PC-9 (cell line): ENCODE measurements at regions not wholly inside any gene's neighbourhood (a gene's known extent, or its start where the extent isn't known, plus 50 kb on each side); places are given as distances from the start of the nearest gene placed in this dataset.

Experiments used
- BruUV-seq: library from RNA; stranded (reverse); fragments of 400-500 nt; replicated peaks from 2 replicates; lab custom pipeline; 2021; lab: Mats Ljungman, UMichigan
- CTCF ChIA-PET: fragments of 300-600 bp; sonication (Branson Sonifier 250); formaldehyde crosslinking; loops from one replicate; lab custom pipeline; 2022; ENCODE audit warnings: antibody characterized with exemption; lab: Charles Lee
- POLR2A ChIA-PET: fragments of 300-600 bp; sonication (Branson Sonifier 250); formaldehyde crosslinking; loops from one replicate; lab custom pipeline; 2022; ENCODE audit warnings: antibody characterized with exemption; ENCODE audit not compliant: unreplicated experiment; lab: Charles Lee
- DNase-seq, 2 experiments: peaks; one replicate each; pipeline versions ENCODE4 v3.0.0 to v3.0.0-alpha.2; 2015 to 2022; ENCODE audit warnings: mixed read lengths in 1 of 2
- H2AFZ ChIP-seq: fragments of 200-600 bp; sonication (generic); 2 replicates; pipeline ENCODE4 v1.8.1; 2017; ENCODE audit warnings: antibody characterized with exemption
- H3F3A ChIP-seq: fragments of 200-600 bp; sonication (generic); 2 replicates; pipeline ENCODE4 v1.8.1; 2017; ENCODE audit warnings: antibody characterized with exemption, mild to moderate bottlenecking, low read depth; ENCODE audit not compliant: insufficient read depth
- H3K27ac ChIP-seq: fragments of 200-600 bp; sonication (generic); 2 replicates; pipeline ENCODE4 v1.6.1; 2016; ENCODE audit warnings: mixed run types
- H3K27me3 ChIP-seq: fragments of 200-600 bp; sonication (generic); 2 replicates; pipeline ENCODE4 v1.6.1; 2016; ENCODE audit warnings: low read depth, mixed run types; ENCODE audit not compliant: insufficient read depth
- H3K36me3 ChIP-seq: fragments of 200-600 bp; sonication (generic); 2 replicates; pipeline ENCODE4 v1.6.1; 2016; ENCODE audit warnings: low read depth, mixed run types
- H3K4me1 ChIP-seq: fragments of 200-600 bp; sonication (generic); replicated peaks from 2 replicates; pipeline ENCODE4 v1.6.1; 2016; ENCODE audit warnings: mixed run types; ENCODE audit not compliant: insufficient read depth
- H3K4me2 ChIP-seq: fragments of 200-600 bp; sonication (generic); 2 replicates; pipeline ENCODE4 v1.6.1; 2017; ENCODE audit warnings: mixed run types
- H3K4me3 ChIP-seq: fragments of 200-600 bp; sonication (generic); 2 replicates; pipeline ENCODE4 v1.6.1; 2016; ENCODE audit warnings: mixed run types
- H3K79me2 ChIP-seq: fragments of 200-600 bp; sonication (generic); 2 replicates; pipeline ENCODE4 v1.6.1; 2017; ENCODE audit warnings: low read depth, mixed run types
- H3K9me2 ChIP-seq: fragments of 200-600 bp; sonication (generic); 2 replicates; pipeline ENCODE4 v1.8.1; 2017; ENCODE audit warnings: mild to moderate bottlenecking; ENCODE audit not compliant: insufficient read depth
- H3K9me3 ChIP-seq: fragments of 200-600 bp; sonication (generic); 2 replicates; pipeline ENCODE4 v1.8.1; 2016; ENCODE audit warnings: low read depth; ENCODE audit not compliant: insufficient read depth
- H4K20me1 ChIP-seq: fragments of 200-600 bp; sonication (generic); 2 replicates; pipeline ENCODE4 v1.8.1; 2017; ENCODE audit not compliant: insufficient read depth
- CTCF ChIP-seq: fragments of 200-600 bp; sonication (generic); conservative IDR thresholded peaks from 2 replicates; pipeline ENCODE4 v1.6.1; 2017; ENCODE audit warnings: mixed run types, antibody characterized with exemption, mild to moderate bottlenecking, moderate library complexity
- EZH2 ChIP-seq: fragments of 200-600 bp; sonication (generic); IDR thresholded peaks from 2 replicates; pipeline ENCODE4 v1.8.0; 2017; ENCODE audit warnings: antibody characterized with exemption, low read depth
- intact Hi-C: fragments of 100-400 bp; cut with micrococcal nuclease; formaldehyde crosslinking; loops from one replicate; pipeline ENCODE4 v1.10.0; 2022; ENCODE audit not compliant: unreplicated experiment

GRCh38 chr10:131816941-131817700 lies 83.7 kb upstream of the PPP2R2D start:
- CTCF ChIA-PET, result no interaction called here
- Histone ChIP-seq H3K9me3 (no peaks in the 10 kb centered on the region), H3F3A (no peaks in the 10 kb centered on the region), H3K79me2 (no peaks in the 10 kb centered on the region), H3K4me3 (no peak overlapping the region), H3K27me3 (peaks cover 79% of the 10 kb centered on the region), H3K4me2 (no peak overlapping the region), H3K27ac (no peak overlapping the region), H3K4me1 (no peaks in the 10 kb centered on the region), H3K36me3 (no peaks in the 10 kb centered on the region), H2AFZ (no peak overlapping the region), H4K20me1 (no peaks in the 10 kb centered on the region), H3K9me2 (no peaks in the 10 kb centered on the region)
- no TSS peak for BruUV-seq
- TF ChIP-seq EZH2 (no peak), CTCF (no peak)
- intact Hi-C loops, result no loop called here
- POLR2A ChIA-PET, result no interaction called here
- DNase-seq, result no peak

- DNase-seq, result no peak
- CTCF ChIA-PET, result no interaction called here
- H3F3A ChIP-seq, result no peaks in the 10 kb centered on the region
- no peaks in the 10 kb centered on the region for H3K4me1 ChIP-seq
- H3K9me2 ChIP-seq, result no peaks in the 10 kb centered on the region
- POLR2A ChIA-PET, result no interaction called here
- no peak overlapping the region for H3K4me2 ChIP-seq
- H3K36me3 ChIP-seq, result no peaks in the 10 kb centered on the region
- H3K27me3 ChIP-seq, result peaks cover 72% of the 10 kb centered on the region
- no peak overlapping the region for H3K27ac ChIP-seq
- no peak overlapping the region for H3K4me3 ChIP-seq
- intact Hi-C loops, result no loop called here
- H3K9me3 ChIP-seq, result no peaks in the 10 kb centered on the region
- H4K20me1 ChIP-seq, result no peaks in the 10 kb centered on the region
- no peak for TF ChIP-seq CTCF
- no peak for TF ChIP-seq EZH2
- H3K79me2 ChIP-seq, result no peaks in the 10 kb centered on the region
- no TSS peak for BruUV-seq
- H2AFZ ChIP-seq, result no peak overlapping the region
These were observed 82.8 kb upstream of the PPP2R2D start for GRCh38 chr10:131817866-131818509.

- no TSS peak for BruUV-seq
- Histone ChIP-seq H3K27me3 (peaks cover 66% of the 10 kb centered on the region), H3K79me2 (no peaks in the 10 kb centered on the region), H4K20me1 (no peaks in the 10 kb centered on the region), H3K4me1 (no peaks in the 10 kb centered on the region), H3K36me3 (no peaks in the 10 kb centered on the region), H3K9me2 (no peaks in the 10 kb centered on the region), H2AFZ (no peak overlapping the region), H3F3A (no peaks in the 10 kb centered on the region), H3K27ac (no peak overlapping the region), H3K4me2 (no peak overlapping the region), H3K9me3 (no peaks in the 10 kb centered on the region), H3K4me3 (no peak overlapping the region)
- no peak for TF ChIP-seq EZH2
- TF ChIP-seq CTCF, result no peak
- DNase-seq, result no peak
- intact Hi-C loops, result no loop called here
- CTCF ChIA-PET, result no interaction called here
- POLR2A ChIA-PET, result no interaction called here
These were observed 82.1 kb upstream of the PPP2R2D start for GRCh38 chr10:131818510-131819234.
